SK-N-SH (cell line): ENCODE measurements at regions not wholly inside any gene's neighbourhood (a gene's known extent, or its start where the extent isn't known, plus 50 kb on each side); places are given as distances from the start of the nearest gene placed in this dataset.

ENCODE experiments used
- CTCF ChIA-PET: fragments of 300-600, 350-600 bp; formaldehyde crosslinking; extraction: SDS; loops from one replicate; lab custom pipeline; 2021; lab: Yijun Ruan, JAX
- POLR2A ChIA-PET: fragments of 350-600 bp; sonication (Branson Sonifier 250); formaldehyde crosslinking; extraction: SDS; loops from one replicate; lab custom pipeline; 2020; ENCODE audit warnings: antibody characterized with exemption, inconsistent platforms; lab: Yijun Ruan, JAX
- DNase-seq: peaks from one replicate; pipeline ENCODE4 v3.0.0; 2012
- H2AFZ ChIP-seq: fragments of 200-600 bp; sonication (generic); 2 replicates; pipeline ENCODE4 v1.8.1; 2016; ENCODE audit warnings: antibody characterized with exemption, mild to moderate bottlenecking, low read depth
- H3F3A ChIP-seq: fragments of 200-600 bp; sonication (generic); replicated peaks from 2 replicates; pipeline ENCODE3; 2016; ENCODE audit warnings: antibody characterized with exemption, mild to moderate bottlenecking; ENCODE audit not compliant: insufficient read depth
- H3K27ac ChIP-seq, 2 experiments: fragments of 200-500 bp in 1 of 2; fragments of 200-600 bp in 1 of 2; sonication (Bioruptor generic) in 1 of 2; sonication (generic), shearing (Covaris generic) in 1 of 2; 2 replicates each; pipeline versions ENCODE4 v1.5.1 to v1.6.1; 2014 to 2016; ENCODE audit warnings: low read depth in 2 of 2, inconsistent platforms in 1 of 2, low read length in 1 of 2, mild to moderate bottlenecking in 1 of 2, mixed read lengths in 1 of 2
- H3K27me3 ChIP-seq: fragments of 200-600 bp; sonication (generic), shearing (Covaris generic); 2 replicates; pipeline ENCODE4 v1.6.1; 2016; ENCODE audit warnings: mixed run types; ENCODE audit not compliant: insufficient read depth
- H3K36me3 ChIP-seq, 2 experiments: fragments of 200-500 bp in 1 of 2; fragments of 200-600 bp in 1 of 2; sonication (Bioruptor generic) in 1 of 2; sonication (generic) in 1 of 2; replicated peaks in 1 of 2; 2 replicates each; pipeline versions ENCODE3 to v1.5.1; 2014 to 2016; ENCODE audit warnings: low read length in 1 of 2, mild to moderate bottlenecking in 1 of 2; ENCODE audit not compliant: insufficient read depth in 2 of 2, control insufficient read depth in 1 of 2
- H3K4me1 ChIP-seq, 2 experiments: fragments of 200-500 bp in 1 of 2; fragments of 200-600 bp in 1 of 2; sonication (Bioruptor generic) in 1 of 2; sonication (generic), shearing (Covaris generic) in 1 of 2; 2 replicates each; pipeline versions ENCODE4 v1.5.1 to v1.6.1; 2014 to 2016; ENCODE audit warnings: low read depth in 1 of 2, low read length in 1 of 2, mixed run types in 1 of 2; ENCODE audit not compliant: insufficient read depth in 2 of 2, control insufficient read depth in 1 of 2
- H3K4me2 ChIP-seq: fragments of 200-600 bp; sonication (generic), shearing (Covaris generic); 2 replicates; pipeline ENCODE4 v1.6.1; 2017; ENCODE audit warnings: mixed run types
- H3K4me3 ChIP-seq, 2 experiments: fragments of 200-500 bp in 1 of 2; fragments of 200-600 bp in 1 of 2; sonication (Bioruptor generic) in 1 of 2; sonication (generic), shearing (Covaris generic) in 1 of 2; 2 replicates each; pipeline versions ENCODE4 v1.5.1 to v1.8.1; 2014 to 2016; ENCODE audit warnings: low read depth in 2 of 2, inconsistent platforms in 1 of 2, low read length in 1 of 2, mild to moderate bottlenecking in 1 of 2, mixed read lengths in 1 of 2, moderate library complexity in 1 of 2
- H3K79me2 ChIP-seq: fragments of 200-600 bp; sonication (generic); 2 replicates; pipeline ENCODE4 v1.8.1; 2017; ENCODE audit warnings: mild to moderate bottlenecking; ENCODE audit not compliant: insufficient read depth
- H3K9ac ChIP-seq: fragments of 200-600 bp; sonication (generic); 2 replicates; pipeline ENCODE4 v1.6.1; 2017; ENCODE audit warnings: mixed run types
- H3K9me2 ChIP-seq: fragments of 200-600 bp; sonication (generic); 2 replicates; pipeline ENCODE4 v1.6.1; 2017; ENCODE audit warnings: mixed run types
- H3K9me3 ChIP-seq: fragments of 200-600 bp; sonication (generic); 2 replicates; pipeline ENCODE4 v1.6.1; 2017; ENCODE audit warnings: mixed run types, mild to moderate bottlenecking, moderate library complexity
- H4K20me1 ChIP-seq: fragments of 200-600 bp; sonication (generic); 2 replicates; pipeline ENCODE4 v1.6.1; 2017; ENCODE audit warnings: mild to moderate bottlenecking, mixed run types; ENCODE audit not compliant: insufficient read depth
- EZH2phosphoT487 ChIP-seq: fragments of 200-600 bp; sonication (generic); IDR thresholded peaks from 2 replicates; pipeline ENCODE4 v1.6.1; 2017; ENCODE audit warnings: low read depth, mixed run types, mild to moderate bottlenecking, antibody characterized with exemption, moderate library complexity, borderline replicate concordance
- FOSL2 ChIP-seq: IDR thresholded peaks from 2 replicates; pipeline ENCODE4 v1.4.0; 2012; ENCODE audit warnings: low read depth, mild to moderate bottlenecking, moderate library complexity, borderline replicate concordance
- FOXM1 ChIP-seq: IDR thresholded peaks from 2 replicates; pipeline ENCODE4 v1.4.0; 2012; ENCODE audit warnings: low read depth, mild to moderate bottlenecking
- GABPA ChIP-seq: IDR thresholded peaks from 2 replicates; pipeline ENCODE4 v1.4.0; 2012; ENCODE audit warnings: low read depth, mild to moderate bottlenecking
- GATA2 ChIP-seq: sonication (generic); formaldehyde crosslinking; IDR thresholded peaks from 2 replicates; pipeline ENCODE4 v1.5.0; 2020; ENCODE audit warnings: mild to moderate bottlenecking, missing genetic modification reagents
- MEF2A ChIP-seq: IDR thresholded peaks from 2 replicates; pipeline ENCODE4 v1.4.0; 2012; ENCODE audit warnings: low read depth, borderline replicate concordance
- NFIC ChIP-seq: IDR thresholded peaks from 2 replicates; pipeline ENCODE4 v1.4.0; 2012; ENCODE audit warnings: borderline replicate concordance
- NRF1 ChIP-seq: IDR thresholded peaks from 2 replicates; pipeline ENCODE4 v1.6.1; 2012; ENCODE audit warnings: low read depth, mild to moderate bottlenecking, low read length
- POLR2AphosphoS5 ChIP-seq: IDR thresholded peaks from 2 replicates; pipeline ENCODE4 v1.6.1; 2012; ENCODE audit warnings: low read depth, low read length
- RAD21 ChIP-seq: IDR thresholded peaks from 2 replicates; pipeline ENCODE4 v1.6.1; 2012; ENCODE audit warnings: mild to moderate bottlenecking, low read length
- REST ChIP-seq: IDR thresholded peaks from 2 replicates; pipeline ENCODE4 v1.6.1; 2012; ENCODE audit warnings: mild to moderate bottlenecking, low read depth, low read length, moderate library complexity
- RFX5 ChIP-seq: IDR thresholded peaks from 2 replicates; pipeline ENCODE4 v1.6.1; 2012; ENCODE audit warnings: mild to moderate bottlenecking, improper control_type of control experiment, low read length
- RXRA ChIP-seq: IDR thresholded peaks from 2 replicates; pipeline ENCODE4 v1.4.0; 2012; ENCODE audit warnings: low read depth, mild to moderate bottlenecking, borderline replicate concordance
- USF1 ChIP-seq: IDR thresholded peaks from 2 replicates; pipeline ENCODE4 v1.4.0; 2012; ENCODE audit warnings: low read depth, borderline replicate concordance
- WGBS: methylation state at CpG from one replicate; pipeline ENCODE4 v1.1.6; 2017; ENCODE audit warnings: low lambda C conversion rate; 5-methylcytosine and 5-hydroxymethylcytosine counted together
- TF ChIP-seq, protein P1 (sequence below): IDR thresholded peaks from 2 replicates; pipeline ENCODE4; 2012
- TF ChIP-seq, protein P2 (sequence below): IDR thresholded peaks from 2 replicates; pipeline ENCODE4 v1.4.0; 2012; ENCODE audit warnings: low read depth

- POLR2A ChIA-PET: no interaction called here
- H3K79me2 ChIP-seq: no peaks in the 10 kb centered on the region
- WGBS: 51% methylated on average over 11 of the region's 11 CpGs
Observed at GRCh38 chr5:5983261-5983980, 394.9 kb downstream of the MED10 start.

DNA sequence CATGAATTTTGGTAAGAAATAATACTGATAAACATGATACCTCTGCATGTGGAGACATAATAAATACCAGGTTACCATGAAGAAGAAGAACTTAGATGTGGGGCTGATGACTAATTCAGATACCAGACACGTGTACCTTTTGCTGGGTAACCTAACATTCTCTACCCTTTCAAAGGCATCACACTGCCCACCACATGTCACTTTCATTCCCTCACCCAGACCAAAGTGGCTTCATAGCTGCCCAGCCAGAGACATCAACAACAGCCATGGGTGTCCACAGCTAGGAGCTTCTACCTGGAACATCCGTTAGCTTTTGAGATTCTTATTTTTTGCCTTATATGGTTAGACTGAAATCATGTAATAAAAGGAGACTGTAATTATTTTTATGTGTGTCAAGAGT lies 396.8 kb downstream of the MED10 start:
- H3K9ac ChIP-seq: no peak overlapping the region

More at GRCh38 chr5:5983261-5983980, 394.9 kb downstream of the MED10 start:
- DNase-seq: no peak
- H3K4me1 ChIP-seq: peaks cover 0 to 5% of the 10 kb centered on the region in 2 experiments; a peak in 1 of 4 replicates
- no peaks in the 10 kb centered on the region for H3K36me3 ChIP-seq
- no peak overlapping the region for H2AFZ ChIP-seq
- CTCF ChIA-PET: no interaction called here
- no peak overlapping the region for H3K9ac ChIP-seq
- no peak overlapping the region for H3K4me2 ChIP-seq
- TF ChIP-seq FOSL2 (no peak), GABPA (no peak), REST (no peak), USF1 (no peak), POLR2AphosphoS5 (no peak), RXRA (no peak)
- H4K20me1 ChIP-seq: no peaks in the 10 kb centered on the region
- no peak overlapping the region for H3K27ac ChIP-seq
- H3K4me3 ChIP-seq: no peak overlapping the region
- no peaks in the 10 kb centered on the region for H3K27me3 ChIP-seq
- no peaks in the 10 kb centered on the region for H3K9me2 ChIP-seq
- H3K9me3 ChIP-seq: no peaks in the 10 kb centered on the region
- no peaks in the 10 kb centered on the region for H3F3A ChIP-seq

More for the DNA sequence above, 396.8 kb downstream of the MED10 start:
- H3K9me2 ChIP-seq: no peaks in the 10 kb centered on the region
- no peaks in the 10 kb centered on the region for H4K20me1 ChIP-seq
- no peak overlapping the region for H3K27ac ChIP-seq
- no peak overlapping the region for H3K4me3 ChIP-seq
- ChIA-PET CTCF (interaction anchor here (0.8 to 1.3 kb wide), 2 partner anchors 29 to 221 kb away, joined by 3 to 4 read pairs; no protein-coding TSS in a partner anchor), POLR2A (no interaction called here)
- 20% methylated on average over 2 of the region's 2 CpGs for WGBS
- TF ChIP-seq, protein P1, sequence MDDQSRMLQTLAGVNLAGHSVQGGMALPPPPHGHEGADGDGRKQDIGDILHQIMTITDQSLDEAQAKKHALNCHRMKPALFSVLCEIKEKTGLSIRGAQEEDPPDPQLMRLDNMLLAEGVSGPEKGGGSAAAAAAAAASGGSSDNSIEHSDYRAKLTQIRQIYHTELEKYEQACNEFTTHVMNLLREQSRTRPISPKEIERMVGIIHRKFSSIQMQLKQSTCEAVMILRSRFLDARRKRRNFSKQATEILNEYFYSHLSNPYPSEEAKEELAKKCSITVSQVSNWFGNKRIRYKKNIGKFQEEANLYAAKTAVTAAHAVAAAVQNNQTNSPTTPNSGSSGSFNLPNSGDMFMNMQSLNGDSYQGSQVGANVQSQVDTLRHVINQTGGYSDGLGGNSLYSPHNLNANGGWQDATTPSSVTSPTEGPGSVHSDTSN: no peak
- TF ChIP-seq RFX5: no peak
- TF ChIP-seq MEF2A: no peak
- no peak for TF ChIP-seq FOXM1
- no peak for TF ChIP-seq NRF1
- no peak for TF ChIP-seq EZH2phosphoT487
- no peak for TF ChIP-seq FOSL2
- no peak for TF ChIP-seq RAD21
- TF ChIP-seq, protein P2, sequence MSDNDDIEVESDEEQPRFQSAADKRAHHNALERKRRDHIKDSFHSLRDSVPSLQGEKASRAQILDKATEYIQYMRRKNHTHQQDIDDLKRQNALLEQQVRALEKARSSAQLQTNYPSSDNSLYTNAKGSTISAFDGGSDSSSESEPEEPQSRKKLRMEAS: no peak
- no peak for TF ChIP-seq NFIC
- TF ChIP-seq GATA2 (CRISPR knock-in tag): no peak
- H3K36me3 ChIP-seq: no peaks in the 10 kb centered on the region
- H3K79me2 ChIP-seq: no peaks in the 10 kb centered on the region
- no peaks in the 10 kb centered on the region for H3K27me3 ChIP-seq
- peaks cover 0 to 5% of the 10 kb centered on the region in 2 experiments; a peak in 1 of 4 replicates for H3K4me1 ChIP-seq
- H2AFZ ChIP-seq: no peak overlapping the region
- no peaks in the 10 kb centered on the region for H3K9me3 ChIP-seq
- H3F3A ChIP-seq: no peaks in the 10 kb centered on the region
- DNase-seq: no peak
- H3K4me2 ChIP-seq: no peak overlapping the region
